Effector memory CD4-positive, alpha-beta T cell (primary cell): ENCODE measurements at regions not wholly inside any gene's neighbourhood (a gene's known extent, or its start where the extent isn't known, plus 50 kb on each side); places are given as distances from the start of the nearest gene placed in this dataset.

Experiments
- DNase-seq, 3 donors: peaks; one replicate each; pipeline ENCODE4 v3.0.0-alpha.2; 2020
- H3K27ac ChIP-seq: 2 replicates; pipeline ENCODE4 v1.7.0; 2013; ENCODE audit warnings: mild to moderate bottlenecking, low read length, moderate library complexity; ENCODE audit not compliant: insufficient read depth, poor library complexity, severe bottlenecking
- H3K27me3 ChIP-seq: replicated peaks from 2 replicates; pipeline ENCODE4 v1.7.0; 2013; ENCODE audit warnings: mild to moderate bottlenecking, low read length; ENCODE audit not compliant: insufficient read depth, control insufficient read depth, poor library complexity, severe bottlenecking
- H3K36me3 ChIP-seq: 2 replicates; pipeline ENCODE4 v1.7.0; 2013; ENCODE audit warnings: mild to moderate bottlenecking, low read length, moderate library complexity; ENCODE audit not compliant: control insufficient read depth, insufficient read depth
- H3K4me1 ChIP-seq: 2 replicates; pipeline ENCODE4 v1.7.0; 2013; ENCODE audit warnings: low read length, mild to moderate bottlenecking; ENCODE audit not compliant: control insufficient read depth, insufficient read depth, poor library complexity, severe bottlenecking
- H3K4me3 ChIP-seq: 2 replicates; pipeline ENCODE4 v1.7.0; 2013; ENCODE audit warnings: low read length, low read depth, mild to moderate bottlenecking; ENCODE audit not compliant: insufficient read depth, poor library complexity, severe bottlenecking
- H3K9me3 ChIP-seq: 2 replicates; pipeline ENCODE4 v1.7.0; 2013; ENCODE audit warnings: mild to moderate bottlenecking, low read length, moderate library complexity; ENCODE audit not compliant: control insufficient read depth

DNA sequence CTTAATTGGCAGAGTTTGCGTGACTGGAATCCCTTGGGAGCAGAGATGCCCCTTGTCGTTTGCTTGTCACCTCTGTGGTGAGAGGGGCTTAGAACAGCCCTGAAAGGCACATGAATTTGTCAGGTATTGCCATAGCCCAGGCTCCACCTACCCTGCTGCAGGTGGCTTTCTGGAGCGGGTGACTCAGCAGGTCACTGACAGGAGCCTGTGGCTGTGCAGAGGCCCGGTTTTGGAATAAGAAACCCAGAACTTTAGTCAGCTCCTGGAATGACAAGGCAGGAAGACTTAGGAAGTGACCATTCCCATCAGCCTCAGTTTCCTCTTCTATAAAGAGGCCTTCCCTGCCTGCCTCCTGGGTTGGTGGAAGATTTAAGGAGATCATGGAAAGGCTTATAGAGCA lies 539.7 kb downstream of the INSC start:
- Histone ChIP-seq H3K27ac (no peak overlapping the region), H3K36me3 (no peaks in the 10 kb centered on the region), H3K27me3 (peaks cover 4% of the 10 kb centered on the region), H3K4me3 (no peak overlapping the region), H3K4me1 (no peaks in the 10 kb centered on the region), H3K9me3 (no peaks in the 10 kb centered on the region)
- DNase-seq, result no peak

DNA sequence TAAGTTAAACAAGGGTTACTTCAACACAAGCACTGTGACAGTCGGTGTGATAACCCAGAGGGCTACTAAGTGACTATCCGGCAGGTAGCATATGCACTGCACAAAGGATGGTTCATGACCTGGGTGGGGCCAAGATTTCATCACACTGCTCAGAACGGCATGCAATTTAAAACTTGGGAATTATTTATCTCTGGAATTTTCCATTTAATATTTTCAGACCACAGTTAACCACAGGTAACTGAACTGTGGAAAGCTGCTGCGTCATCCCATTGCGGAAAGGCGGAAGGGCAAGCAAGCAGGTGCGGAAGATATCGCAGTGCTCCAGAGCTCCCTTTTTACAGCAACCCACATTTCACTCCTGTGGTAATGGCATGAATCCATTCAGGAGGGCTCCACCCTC lies 540.8 kb downstream of the INSC start:
- Histone ChIP-seq H3K4me3 (no peak overlapping the region), H3K27me3 (peaks cover 4% of the 10 kb centered on the region), H3K27ac (no peak overlapping the region), H3K4me1 (no peaks in the 10 kb centered on the region), H3K36me3 (no peaks in the 10 kb centered on the region), H3K9me3 (no peaks in the 10 kb centered on the region)
- no peak for DNase-seq

DNA sequence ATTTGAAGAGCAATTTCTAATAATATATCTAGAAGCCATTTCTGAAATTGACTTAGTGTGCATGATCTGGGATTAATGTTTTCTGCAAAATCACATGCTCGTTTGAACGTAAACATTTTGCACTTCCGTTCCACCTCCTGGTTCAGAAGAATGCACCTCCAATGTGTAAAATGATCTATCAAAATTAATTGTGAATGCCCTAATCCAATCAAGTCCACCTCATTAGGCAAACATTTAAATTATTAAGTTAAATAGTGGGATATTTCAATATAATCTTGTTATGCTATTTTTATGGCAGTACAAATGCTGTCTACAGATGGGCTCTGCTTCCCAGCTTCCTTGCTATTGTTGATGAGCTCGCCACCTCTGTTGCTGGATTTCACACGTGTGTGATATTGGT lies 542.5 kb downstream of the INSC start:
- no peaks in the 10 kb centered on the region for H3K4me1 ChIP-seq
- no peak overlapping the region for H3K27ac ChIP-seq
- DNase-seq, result no peak
- H3K36me3 ChIP-seq, result no peaks in the 10 kb centered on the region
- no peaks in the 10 kb centered on the region for H3K27me3 ChIP-seq
- H3K4me3 ChIP-seq, result no peak overlapping the region
- no peaks in the 10 kb centered on the region for H3K9me3 ChIP-seq

DNA sequence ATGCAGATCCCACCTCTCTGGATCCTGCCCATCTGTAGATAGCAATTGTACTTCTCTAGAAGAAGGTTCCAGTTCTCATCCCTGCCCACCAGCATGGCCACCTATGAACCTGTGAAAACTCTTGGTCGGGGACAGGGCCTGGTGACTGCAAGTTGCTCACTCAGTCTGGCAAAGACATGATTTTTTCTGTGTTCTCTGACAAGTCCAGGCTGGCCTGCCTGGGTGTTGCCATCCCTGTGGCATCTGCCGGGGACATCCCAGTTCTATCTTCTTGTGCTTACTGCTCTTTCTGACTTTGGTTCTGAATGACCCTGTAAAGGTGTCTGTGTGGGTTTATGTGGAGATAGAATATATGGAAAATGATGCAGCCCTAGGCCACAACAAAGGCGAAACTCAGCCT lies 545.8 kb downstream of the INSC start:
- no peak for DNase-seq
- Histone ChIP-seq H3K4me1 (no peaks in the 10 kb centered on the region), H3K4me3 (no peak overlapping the region), H3K27me3 (no peaks in the 10 kb centered on the region), H3K27ac (no peak overlapping the region), H3K36me3 (no peaks in the 10 kb centered on the region), H3K9me3 (no peaks in the 10 kb centered on the region)

DNA sequence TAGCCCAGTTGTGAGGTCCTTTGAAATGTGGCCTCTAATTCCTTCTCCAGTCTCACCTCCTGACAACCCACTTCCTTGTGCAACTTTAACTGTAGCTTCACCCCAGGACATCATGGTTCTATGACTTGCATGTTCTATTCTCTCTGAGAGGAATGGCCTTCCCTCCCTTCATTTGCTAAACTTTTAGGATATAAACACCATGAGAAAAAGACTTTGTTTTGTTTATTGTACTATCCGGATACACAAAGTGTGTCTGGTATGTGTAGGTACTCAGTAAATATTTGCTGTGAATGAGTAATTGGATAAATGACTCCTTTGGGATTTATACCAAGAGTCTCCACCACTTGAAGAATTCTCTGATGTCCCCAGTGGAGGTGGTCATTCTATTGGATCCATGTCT lies 547.6 kb downstream of the INSC start:
- Histone ChIP-seq H3K27ac (no peak overlapping the region), H3K9me3 (no peaks in the 10 kb centered on the region), H3K36me3 (no peaks in the 10 kb centered on the region), H3K4me1 (no peaks in the 10 kb centered on the region), H3K27me3 (no peaks in the 10 kb centered on the region), H3K4me3 (no peak overlapping the region)
- no peak for DNase-seq

DNA sequence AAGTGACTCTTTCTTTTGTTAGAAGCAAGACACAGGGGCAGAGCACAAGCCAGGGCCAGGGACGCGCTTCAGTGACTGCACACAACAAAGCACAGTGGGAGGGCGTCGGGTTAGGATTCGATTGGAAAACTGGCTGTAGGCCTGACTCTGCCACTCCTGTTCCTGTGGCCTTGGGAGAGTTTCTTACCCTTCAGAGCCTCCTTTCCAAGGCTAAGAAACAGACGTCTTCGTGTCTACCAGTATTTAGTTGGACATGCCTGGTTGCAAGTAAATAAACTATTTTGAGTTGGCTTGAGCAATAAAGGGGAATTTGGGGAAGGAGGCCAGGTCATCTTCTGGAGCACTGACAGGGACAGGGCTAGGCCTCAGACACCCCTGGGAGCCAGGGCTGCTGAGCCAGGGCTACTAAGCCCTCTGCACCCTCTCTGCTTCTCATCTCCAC lies 549.1 kb downstream of the INSC start:
- no peaks in the 10 kb centered on the region for H3K36me3 ChIP-seq
- no peaks in the 10 kb centered on the region for H3K27me3 ChIP-seq
- H3K4me1 ChIP-seq, result no peaks in the 10 kb centered on the region
- no peak for DNase-seq
- H3K9me3 ChIP-seq, result no peaks in the 10 kb centered on the region
- H3K27ac ChIP-seq, result no peak overlapping the region
- no peak overlapping the region for H3K4me3 ChIP-seq

DNA sequence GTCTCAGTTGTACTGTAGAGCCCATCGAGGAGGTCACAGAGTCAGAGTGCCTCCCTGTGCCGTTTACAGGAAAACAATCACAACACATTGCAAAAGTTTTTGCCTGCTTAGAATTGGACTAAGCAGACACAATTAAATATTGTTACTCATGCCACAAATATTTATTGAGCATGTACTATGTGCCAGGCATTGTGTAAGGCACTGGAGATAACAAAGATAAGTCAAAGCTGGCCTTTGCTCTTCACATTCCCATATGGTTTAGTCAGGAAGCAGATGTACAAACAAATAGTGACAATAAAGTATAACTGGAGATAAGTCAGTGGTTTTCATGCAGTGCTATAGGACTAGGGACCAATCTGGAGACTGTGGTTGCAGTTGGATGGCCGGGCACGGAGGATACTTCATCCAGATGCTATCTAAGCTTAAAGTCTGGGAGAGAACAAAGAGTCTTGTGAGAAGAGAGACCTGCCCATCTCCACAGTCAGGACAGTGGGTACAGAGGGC lies 550.7 kb downstream of the INSC start:
- H3K9me3 ChIP-seq, result no peaks in the 10 kb centered on the region
- no peak overlapping the region for H3K4me3 ChIP-seq
- no peak overlapping the region for H3K27ac ChIP-seq
- H3K4me1 ChIP-seq, result no peaks in the 10 kb centered on the region
- DNase-seq, result no peak
- no peaks in the 10 kb centered on the region for H3K36me3 ChIP-seq
- H3K27me3 ChIP-seq, result no peaks in the 10 kb centered on the region

DNA sequence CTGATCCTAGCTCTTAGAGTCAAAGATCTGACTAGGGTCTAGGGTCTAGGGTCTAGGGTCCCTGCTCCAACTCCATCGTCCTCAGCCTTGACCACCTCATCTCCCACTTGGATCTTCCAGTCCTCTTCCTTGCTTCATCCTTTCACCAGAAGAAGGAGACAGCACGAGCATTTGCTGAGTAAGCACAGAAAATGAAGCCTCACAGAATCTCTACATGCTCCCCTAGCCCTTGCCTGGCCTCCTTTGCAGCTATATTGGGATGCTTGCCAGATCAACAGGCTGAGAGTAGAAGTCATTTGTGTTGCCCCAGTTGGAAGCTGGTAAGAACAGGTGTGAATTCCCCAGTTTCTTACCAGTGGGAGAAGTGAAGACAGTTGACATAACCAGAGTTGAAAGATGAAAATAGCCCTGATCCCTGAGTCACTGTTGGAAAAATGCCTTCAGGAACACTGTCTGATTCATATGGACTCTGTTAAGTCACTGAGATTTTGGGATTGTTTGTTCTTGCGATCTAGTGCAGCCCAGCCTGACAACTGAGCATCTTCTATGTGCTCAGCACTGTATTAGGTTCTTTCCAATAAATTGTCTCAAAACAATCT lies 552.5 kb downstream of the INSC start:
- H3K27me3 ChIP-seq, result no peaks in the 10 kb centered on the region
- H3K4me3 ChIP-seq, result no peak overlapping the region
- H3K4me1 ChIP-seq, result no peaks in the 10 kb centered on the region
- H3K27ac ChIP-seq, result no peak overlapping the region
- H3K36me3 ChIP-seq, result no peaks in the 10 kb centered on the region
- no peak for DNase-seq
- H3K9me3 ChIP-seq, result no peaks in the 10 kb centered on the region

DNA sequence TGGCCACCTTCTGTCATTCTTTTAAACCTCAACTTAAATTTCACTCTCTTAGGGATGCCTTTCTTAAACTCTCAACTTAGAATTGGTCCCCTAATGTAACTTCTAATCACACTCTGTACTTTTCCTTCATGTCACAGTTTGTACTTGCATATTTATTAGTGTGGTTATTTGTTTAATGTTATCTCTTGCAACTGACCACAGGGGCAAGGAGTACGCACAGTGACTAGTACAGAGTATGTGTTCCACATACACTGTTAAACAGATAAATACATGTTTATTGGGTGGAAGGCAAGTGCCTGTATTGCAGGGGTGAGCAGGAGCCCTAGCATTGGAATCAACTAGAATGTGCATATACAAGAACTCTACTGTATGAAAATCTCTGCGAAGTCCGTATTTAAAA lies 554.0 kb downstream of the INSC start:
- H3K36me3 ChIP-seq, result no peaks in the 10 kb centered on the region
- no peak for DNase-seq
- H3K4me1 ChIP-seq, result no peaks in the 10 kb centered on the region
- no peak overlapping the region for H3K27ac ChIP-seq
- no peaks in the 10 kb centered on the region for H3K9me3 ChIP-seq
- no peaks in the 10 kb centered on the region for H3K27me3 ChIP-seq
- H3K4me3 ChIP-seq, result no peak overlapping the region

DNA sequence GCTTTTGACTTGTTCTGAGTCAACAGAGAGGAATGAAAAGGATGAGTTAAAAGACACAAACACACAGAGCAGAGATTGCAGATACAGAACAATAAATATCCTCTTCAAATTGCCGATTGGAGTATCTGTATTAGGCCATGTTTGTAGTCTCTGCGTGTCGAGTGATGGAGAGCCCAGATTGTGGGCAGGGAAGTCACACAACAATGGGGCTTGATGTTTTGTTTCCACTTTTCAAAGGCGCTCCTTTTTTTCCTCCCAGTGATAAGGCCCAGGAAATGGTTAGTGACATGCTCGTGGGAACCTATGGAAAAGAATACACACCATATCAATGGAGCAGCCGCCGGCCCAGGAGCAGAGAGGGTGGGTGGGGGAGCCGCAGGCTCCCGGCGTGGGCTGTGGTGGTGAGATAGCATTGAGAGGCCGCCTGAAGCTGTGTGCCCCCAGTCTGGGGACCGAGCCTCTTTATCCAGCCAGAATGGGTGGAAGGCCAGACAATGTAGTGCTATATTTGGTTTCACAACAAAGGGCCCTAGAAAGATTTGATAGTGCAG lies 555.9 kb downstream of the INSC start:
- Histone ChIP-seq H3K4me1 (no peaks in the 10 kb centered on the region), H3K9me3 (no peaks in the 10 kb centered on the region), H3K27ac (no peak overlapping the region), H3K4me3 (no peak overlapping the region), H3K27me3 (no peaks in the 10 kb centered on the region), H3K36me3 (no peaks in the 10 kb centered on the region)
- no peak for DNase-seq
